T-helper 1 cell treated with Interleukin-12 subunit alpha and Interleukin-12 subunit beta and Interleukin-4 antibody, amounts not matched to agents 30 ng/mL and 1 ng/mL, for 36 hours (primary cell): ENCODE measurements at regions not wholly inside any gene's neighbourhood (a gene's known extent, or its start where the extent isn't known, plus 50 kb on each side); places are given as distances from the start of the nearest gene placed in this dataset.

ENCODE experiments used
- intact Hi-C: fragments of 100-400 bp; cut with micrococcal nuclease; formaldehyde crosslinking; loops from one replicate; pipeline ENCODE4 v1.15.1; 2024

DNA sequence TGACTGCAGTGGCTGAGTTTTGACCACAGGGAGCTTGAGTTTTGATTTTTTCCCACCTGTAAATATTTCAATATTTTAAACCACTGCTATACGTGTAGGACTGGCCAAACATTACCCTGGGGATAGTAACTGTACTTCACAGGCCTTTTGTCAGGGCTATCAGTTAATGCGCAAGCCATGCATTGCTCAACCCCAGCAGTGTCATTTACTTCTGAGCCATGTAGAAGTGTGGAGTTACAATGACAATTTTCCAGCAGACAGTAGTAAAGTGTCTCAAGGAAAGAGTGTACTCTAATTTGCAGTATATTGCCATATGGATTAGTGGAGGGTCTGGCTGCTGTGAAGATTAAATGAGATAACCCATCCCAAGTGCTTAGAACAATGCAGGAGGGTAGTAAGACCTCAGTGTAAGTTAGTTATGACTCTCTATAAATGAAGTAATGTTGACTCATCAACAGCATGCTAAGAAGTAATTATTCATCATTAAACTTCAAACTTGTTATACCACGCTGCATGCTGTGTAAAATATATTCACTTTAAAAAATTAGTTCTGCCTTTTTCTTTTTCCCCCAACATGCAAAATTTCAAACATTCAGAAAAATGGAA lies 489.2 kb downstream of the KDM4C start:
- intact Hi-C loops, result no loop called here

DNA sequence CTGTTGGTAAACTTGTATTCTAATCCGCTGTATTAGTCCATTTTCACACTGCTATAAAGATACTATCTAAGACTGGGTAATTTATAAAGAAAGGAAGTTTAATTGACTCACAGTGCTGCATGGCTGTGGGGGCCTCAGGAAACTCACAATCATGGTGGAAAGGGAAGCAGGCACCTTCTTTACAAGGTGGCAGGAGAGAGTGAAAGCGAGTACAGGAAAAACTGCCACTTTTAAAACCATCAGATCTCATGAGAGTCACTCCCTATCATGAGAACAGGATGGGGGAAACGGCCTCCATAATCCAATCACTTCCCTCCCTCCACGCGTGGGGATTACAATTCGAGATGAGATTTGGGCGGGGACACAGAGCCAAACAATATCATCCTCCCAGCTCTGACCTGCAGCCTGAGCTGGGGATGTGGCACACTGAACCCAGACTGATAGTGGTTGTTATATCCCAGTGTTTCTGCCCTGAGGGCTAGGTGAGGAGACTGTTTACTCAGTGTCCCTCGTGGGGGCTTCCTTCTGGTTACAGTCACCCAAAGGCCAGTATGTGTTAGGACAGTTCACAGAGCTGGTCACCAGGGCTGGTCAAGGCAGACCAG lies 488.3 kb downstream of the KDM4C start:
- intact Hi-C loops, result no loop called here

DNA sequence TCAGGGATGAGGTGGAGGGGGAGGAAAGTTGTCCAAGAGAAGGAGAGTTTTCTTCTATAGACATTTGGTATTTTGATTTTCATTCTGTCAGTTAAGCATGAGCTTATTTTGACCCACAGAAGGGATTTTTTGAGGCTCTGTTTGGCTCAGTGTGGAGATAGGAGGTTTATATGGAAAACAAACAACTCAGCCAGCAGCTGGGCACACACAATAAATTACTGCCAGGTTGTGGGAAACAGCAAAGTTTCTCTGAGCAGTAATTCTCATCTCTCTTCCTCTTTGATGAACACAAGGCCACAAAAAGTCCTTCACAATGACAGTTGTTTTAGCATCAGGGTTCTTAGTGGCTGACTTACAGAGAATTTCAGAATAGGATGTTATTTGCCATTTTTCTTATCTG lies 486.1 kb downstream of the KDM4C start:
- intact Hi-C loops, result no loop called here

DNA sequence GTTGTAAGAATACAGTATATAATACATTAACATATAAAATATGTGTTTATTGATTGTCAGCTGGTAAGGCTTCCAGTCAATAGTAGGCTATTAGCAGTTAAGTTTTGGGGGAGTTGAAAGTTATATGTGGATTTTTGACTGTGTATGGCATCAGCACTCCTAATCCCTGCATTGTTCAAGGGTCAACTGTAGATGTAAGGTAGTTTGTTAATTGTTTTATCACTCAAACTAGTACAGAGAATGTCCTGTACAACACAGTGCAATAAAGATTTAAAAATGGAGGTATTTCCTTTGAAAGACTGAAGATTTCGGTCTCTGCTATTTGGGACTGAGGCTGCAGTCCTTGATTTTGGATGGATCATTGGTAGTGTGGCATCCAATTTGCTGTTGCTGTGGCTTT lies 484.4 kb downstream of the KDM4C start:
- intact Hi-C loops, result no loop called here

DNA sequence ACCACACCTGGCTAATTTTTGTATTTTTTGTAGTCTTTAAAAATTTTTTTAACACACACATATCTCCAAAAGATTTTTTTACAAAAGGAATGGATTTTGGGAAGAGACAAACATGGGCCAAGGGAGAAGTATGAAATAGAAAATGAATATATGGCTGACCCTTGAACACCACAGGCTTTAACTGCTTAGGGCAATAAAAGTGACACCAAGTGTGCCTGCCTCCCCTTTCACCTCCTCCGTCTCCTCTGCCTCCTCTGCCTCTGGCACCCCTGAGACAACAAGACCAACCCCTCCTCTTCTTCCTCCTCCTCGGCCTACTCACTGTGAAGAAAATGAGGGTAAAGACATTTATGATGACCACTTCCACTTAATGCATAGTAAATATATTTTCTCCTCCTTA lies 483.9 kb downstream of the KDM4C start:
- intact Hi-C loops, result no loop called here

DNA sequence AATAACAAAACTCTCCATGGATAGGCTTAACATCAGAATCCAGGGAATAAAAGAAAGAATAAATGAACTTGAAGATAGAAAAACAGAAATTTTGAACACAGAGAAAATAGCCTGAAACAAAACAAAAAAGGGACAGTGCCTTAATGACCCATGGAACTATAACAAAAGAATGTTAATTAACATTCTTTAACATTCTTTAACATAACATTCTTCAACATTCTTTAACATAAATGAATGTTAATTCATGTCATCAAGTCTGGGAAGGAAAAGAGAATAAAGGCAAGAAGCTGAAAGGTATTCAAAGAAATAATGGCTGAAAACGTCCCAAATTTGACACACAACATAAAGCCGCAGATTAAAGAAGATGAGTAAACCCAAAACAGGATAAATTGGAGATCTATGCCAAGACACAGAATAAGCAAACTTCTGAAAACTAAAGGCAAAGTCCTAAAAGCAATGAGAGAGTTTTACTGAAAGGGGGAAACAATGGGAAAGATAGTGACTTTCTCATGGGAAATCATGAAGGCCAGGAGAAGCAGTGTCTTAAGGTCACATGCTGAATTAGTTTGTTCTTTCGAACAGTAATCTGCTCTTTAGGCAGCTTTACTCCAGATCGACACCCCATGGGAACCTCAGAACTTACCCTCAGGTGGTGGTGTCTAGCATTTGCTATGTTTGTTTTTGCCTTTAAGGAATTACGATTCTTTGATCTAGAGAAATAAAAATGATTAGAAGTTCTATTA lies 483.0 kb downstream of the KDM4C start:
- intact Hi-C loops, result no loop called here

DNA sequence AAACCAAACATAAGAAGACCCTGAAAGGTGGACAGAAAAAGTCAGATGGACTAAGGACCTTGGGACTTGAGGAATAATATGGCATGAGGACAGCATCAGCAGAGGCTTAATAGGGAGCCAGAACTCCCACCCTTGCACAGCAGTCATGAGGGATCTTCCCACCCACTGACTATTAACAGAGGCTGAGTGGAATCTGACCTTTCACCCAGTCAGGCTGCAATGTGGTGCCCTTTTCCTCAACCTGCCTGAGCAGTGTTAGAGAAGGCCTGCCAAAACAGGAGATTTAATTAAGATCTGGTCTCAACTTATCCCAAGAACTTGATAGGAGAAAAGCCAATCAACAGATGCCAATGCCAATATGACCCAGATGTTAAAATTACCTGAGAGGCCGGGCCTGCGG lies 481.9 kb downstream of the KDM4C start:
- intact Hi-C loops, result loop anchor here (10.0 kb wide), 1 partner anchor 185 kb away; no protein-coding TSS in a partner anchor

DNA sequence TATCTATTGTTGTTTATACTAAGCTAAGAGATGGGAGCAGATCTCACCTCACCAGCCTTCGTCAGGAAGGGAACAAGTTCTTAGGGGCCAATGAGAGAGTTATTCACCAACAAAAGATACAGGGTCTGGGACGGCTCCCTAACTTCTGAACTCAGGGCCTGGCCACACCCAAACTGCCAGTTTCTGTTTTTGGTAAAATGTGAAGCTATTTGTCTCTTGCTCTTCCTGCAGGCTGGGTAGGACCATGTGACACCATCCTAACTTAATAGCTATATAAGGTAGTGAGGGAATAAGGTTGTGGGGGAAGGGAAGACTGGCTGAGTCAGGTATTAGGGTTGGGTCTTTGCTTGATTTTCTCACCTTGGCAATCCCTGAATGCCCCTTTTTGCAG lies 480.5 kb downstream of the KDM4C start:
- intact Hi-C loops, result loop anchor here (10.0 kb wide), 1 partner anchor 183 kb away; no protein-coding TSS in a partner anchor

DNA sequence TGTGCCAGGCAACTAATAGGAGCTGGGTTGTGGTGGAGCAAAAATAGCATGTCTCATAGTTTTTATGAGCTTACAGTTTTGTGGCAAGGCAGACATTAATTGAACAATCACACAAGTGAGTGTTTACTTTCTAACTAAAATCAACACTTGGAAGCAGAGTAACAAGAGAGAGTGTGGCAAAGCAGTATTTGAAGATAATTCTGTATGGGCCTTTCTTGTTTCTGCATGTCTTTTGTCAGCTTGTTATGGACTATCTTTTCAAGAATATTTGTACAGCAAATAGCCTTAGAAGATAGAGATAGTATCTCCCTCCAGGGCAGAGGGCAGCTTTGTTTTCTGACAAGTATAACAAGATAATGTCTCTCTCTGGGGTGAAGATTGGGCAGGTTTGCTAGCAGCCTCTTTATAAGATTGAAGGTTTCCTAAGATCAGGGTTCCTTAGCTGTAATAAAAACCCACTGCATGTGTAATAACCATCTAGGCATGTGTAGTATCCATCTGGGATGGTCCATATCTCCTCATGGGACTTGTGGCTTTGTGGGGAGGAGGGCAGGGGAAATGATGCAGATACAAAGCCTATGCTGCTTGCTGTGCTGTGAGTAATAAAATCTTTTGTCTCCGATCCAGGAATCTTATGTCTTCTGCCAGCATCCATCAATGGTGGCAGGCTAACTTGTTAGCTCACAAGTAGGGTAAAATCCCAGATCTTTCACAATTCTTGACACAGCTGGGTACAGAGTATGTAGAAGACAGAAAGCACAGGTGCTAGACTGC lies 479.9 kb downstream of the KDM4C start:
- intact Hi-C loops, result loop anchor here (10.0 kb wide), 1 partner anchor 183 kb away; no protein-coding TSS in a partner anchor

DNA sequence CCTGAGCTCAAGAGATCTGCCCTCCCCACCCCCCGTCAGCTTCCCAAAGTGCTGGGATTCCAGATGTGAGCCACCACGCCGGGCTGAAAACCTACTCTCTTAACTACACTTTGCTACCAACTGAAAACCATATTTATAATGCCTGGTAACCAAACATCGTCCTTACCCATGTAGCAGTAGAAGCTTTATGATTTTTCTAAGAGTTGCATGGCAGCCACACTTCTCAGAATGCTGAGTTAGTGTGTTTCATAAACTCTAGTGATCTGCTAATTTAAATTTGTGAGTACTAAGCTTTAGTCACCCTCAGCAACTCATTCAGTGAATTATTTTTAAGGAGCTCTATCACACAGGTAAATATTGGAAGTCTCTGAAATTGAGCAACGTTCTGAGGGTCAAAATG lies 478.4 kb downstream of the KDM4C start:
- intact Hi-C loops, result loop anchor here (10.0 kb wide), 1 partner anchor 181 kb away; no protein-coding TSS in a partner anchor

DNA sequence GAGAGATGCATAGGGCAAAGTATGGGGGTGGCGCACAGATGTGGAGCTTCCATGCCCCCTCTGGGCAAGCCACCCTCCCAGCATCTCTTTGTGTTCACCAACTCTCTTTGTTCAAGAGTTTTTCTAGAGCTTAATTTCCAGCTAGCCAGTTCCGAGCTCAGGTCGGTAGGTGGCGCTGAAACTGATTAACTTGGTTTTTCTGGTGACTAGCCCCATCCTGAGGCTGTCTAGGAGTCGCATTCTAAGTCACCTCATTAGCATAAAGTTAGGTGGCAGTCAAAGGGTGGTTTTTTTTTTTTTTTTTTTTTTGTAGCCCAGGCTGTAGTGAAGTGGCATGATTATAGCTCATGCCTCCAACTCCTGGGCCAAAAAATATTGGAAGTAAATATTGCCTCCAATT lies 476.4 kb downstream of the KDM4C start:
- intact Hi-C loops, result loop anchor here (1.0 to 10.0 kb wide), 3 partner anchors 8 to 179 kb away; no protein-coding TSS in a partner anchor

DNA sequence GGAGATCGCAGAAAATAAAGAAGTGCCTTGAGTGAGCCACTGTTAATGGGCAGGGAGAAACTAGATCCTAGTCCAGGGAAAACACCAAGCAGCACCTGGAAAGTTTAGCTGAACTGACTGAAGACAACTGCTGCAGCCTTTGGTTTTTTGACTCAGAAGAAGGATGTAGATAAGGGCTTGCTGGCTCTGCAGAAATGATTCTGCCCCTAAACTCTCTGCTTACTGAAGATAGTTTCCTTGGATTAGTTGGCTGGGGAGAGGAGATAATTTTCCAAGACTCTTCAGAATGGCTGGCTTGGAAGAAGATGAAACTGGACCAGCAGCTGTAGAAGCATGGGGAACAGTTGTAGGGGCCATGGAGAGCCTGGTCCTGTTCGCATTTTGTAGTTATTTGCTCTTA lies 471.8 kb downstream of the KDM4C start:
- intact Hi-C loops, result no loop called here

DNA sequence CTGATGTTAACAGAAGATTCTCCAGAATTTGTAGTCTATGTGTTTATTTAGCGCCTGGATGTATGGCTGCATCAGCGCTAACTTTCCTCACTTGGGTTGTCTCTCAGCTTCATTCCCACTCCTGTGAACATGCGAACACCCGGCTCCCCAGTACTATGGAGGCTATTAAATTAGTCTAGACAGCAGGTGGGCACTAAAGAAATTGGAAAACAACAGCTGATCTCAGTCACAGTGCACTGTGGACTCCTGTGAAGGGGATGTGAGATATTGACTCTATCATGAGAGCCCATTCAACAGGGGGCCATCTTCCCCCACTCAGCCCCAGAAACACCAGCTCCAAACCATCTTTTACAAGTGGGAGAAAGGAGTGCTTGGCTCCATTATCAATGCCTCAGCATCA lies 471.0 kb downstream of the KDM4C start:
- intact Hi-C loops, result no loop called here

DNA sequence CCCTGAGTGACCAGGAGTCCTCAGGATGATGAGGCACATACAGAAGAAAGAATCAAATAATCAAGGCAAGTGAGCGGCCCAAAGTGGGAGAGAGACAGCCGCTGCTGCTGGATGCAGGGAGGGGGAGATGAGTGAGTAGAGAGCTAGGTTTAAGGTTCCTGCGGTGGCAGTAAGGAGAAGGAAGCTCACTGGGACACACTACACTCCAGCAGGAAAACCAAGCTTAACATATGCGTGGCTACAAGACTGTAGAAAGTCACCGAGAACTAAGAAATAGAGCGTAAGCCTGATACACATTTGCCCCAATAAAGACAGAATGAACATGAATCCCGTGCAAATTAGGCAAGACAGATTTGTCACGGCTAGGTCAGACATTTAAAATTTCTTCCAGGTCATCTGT lies 470.2 kb downstream of the KDM4C start:
- intact Hi-C loops, result no loop called here

DNA sequence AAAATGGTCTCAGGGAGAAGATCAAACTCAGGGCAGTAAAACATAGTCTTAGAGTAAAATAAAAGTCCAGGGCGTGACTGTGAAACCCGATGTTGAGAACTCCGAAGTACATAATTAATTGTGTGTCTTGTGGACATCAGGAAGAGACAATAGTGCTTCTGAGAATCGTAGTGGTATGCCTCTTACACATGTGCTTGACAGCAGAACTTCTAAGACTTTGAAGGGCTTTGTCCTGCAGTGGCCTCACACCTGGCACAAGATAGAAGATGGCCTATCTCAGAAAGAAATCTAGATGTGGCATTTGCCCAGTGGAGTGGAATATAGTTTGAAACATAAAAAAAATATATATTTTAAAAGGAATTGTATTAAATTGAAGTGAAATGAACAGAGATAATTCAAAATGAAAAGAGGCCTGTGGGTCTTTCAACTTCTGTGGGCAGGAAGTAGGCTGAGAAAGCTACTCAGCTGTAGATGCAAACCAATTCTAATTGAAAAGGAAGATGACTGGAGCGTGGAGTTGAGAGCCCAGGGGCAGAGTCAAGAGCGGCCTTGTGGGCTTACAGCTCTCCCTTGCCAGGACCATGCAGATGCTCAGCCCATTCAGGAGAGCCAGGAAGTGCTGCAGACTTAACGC lies 468.4 kb downstream of the KDM4C start:
- intact Hi-C loops, result loop anchor here (1.0 kb wide), 2 partner anchors 8 to 10 kb away; no protein-coding TSS in a partner anchor
